Ishikawa (cell line): ENCODE measurements at regions not wholly inside any gene's neighbourhood (a gene's known extent, or its start where the extent isn't known, plus 50 kb on each side); places are given as distances from the start of the nearest gene placed in this dataset.

Experiments
- CEBPB ChIP-seq: IDR thresholded peaks from 2 replicates; pipeline ENCODE4 v1.6.1; 2012
- CREB1 ChIP-seq: IDR thresholded peaks from 2 replicates; pipeline ENCODE4 v1.6.1; 2012; ENCODE audit warnings: low read depth
- EP300 ChIP-seq: IDR thresholded peaks from 2 replicates; pipeline ENCODE4 v1.6.1; 2012; ENCODE audit warnings: borderline replicate concordance
- FOXM1 ChIP-seq: IDR thresholded peaks from 2 replicates; pipeline ENCODE4 v1.6.1; 2012; ENCODE audit warnings: low read depth, borderline replicate concordance
- MAX ChIP-seq: IDR thresholded peaks from 2 replicates; pipeline ENCODE4 v1.6.1; 2012
- NFIC ChIP-seq: IDR thresholded peaks from 2 replicates; pipeline ENCODE4 v1.6.1; 2012
- RAD21 ChIP-seq: IDR thresholded peaks from 2 replicates; pipeline ENCODE4 v1.6.1; 2012; ENCODE audit warnings: low read depth
- REST ChIP-seq: IDR thresholded peaks from 2 replicates; pipeline ENCODE4 v1.6.1; 2012; ENCODE audit warnings: low read depth, mild to moderate bottlenecking
- TAF1 ChIP-seq: IDR thresholded peaks from 2 replicates; pipeline ENCODE4 v1.6.1; 2012; ENCODE audit warnings: low read depth, mild to moderate bottlenecking
- TCF12 ChIP-seq: IDR thresholded peaks from 2 replicates; pipeline ENCODE4 v1.6.1; 2012; ENCODE audit warnings: low read depth
- TEAD4 ChIP-seq: IDR thresholded peaks from 2 replicates; pipeline ENCODE4 v1.6.1; 2012
- YY1 ChIP-seq: IDR thresholded peaks from 2 replicates; pipeline ENCODE4 v1.6.1; 2012; ENCODE audit warnings: low read depth

GRCh38 chr18:22865354-22866116 is 67.6 kb upstream of the RBBP8 start:
- TF ChIP-seq TEAD4 (peak; percentile 86), YY1 (no peak), RAD21 (no peak), CREB1 (no peak), CEBPB (no peak), TAF1 (no peak), REST (no peak), NFIC (peak; percentile 71), EP300 (peak; percentile 90), TCF12 (peak; percentile 90), MAX (no peak), FOXM1 (peak; percentile 91)
